WTC11 (cell line): ENCODE measurements at regions not wholly inside any gene's neighbourhood (a gene's known extent, or its start where the extent isn't known, plus 50 kb on each side); places are given as distances from the start of the nearest gene placed in this dataset.

Experiments used
- ATAC-seq: fragments of 200-7000 bp; cut with Tn5 transposase; 2 replicates; pipeline ENCODE4 v1.10.0; 2021; ENCODE audit warnings: mild to moderate bottlenecking, moderate library complexity
- CTCF ChIA-PET: fragments of 300-600 bp; sonication (Branson Sonifier 250); formaldehyde crosslinking; loops from one replicate; lab custom pipeline; 2021; ENCODE audit warnings: antibody characterized with exemption; lab: Charles Lee
- POLR2A ChIA-PET: fragments of 350-600 bp; sonication (Branson Sonifier 250); formaldehyde crosslinking; loops from one replicate; lab custom pipeline; 2021; ENCODE audit warnings: antibody characterized with exemption; lab: Charles Lee
- DNase-seq: peaks from one replicate; pipeline ENCODE4 v3.0.0; 2021; ENCODE audit warnings: low spot score
- H3K27ac Mint-ChIP-seq: 2 replicates; pipeline ENCODE4 v1.8.0; 2021; ENCODE audit warnings: mixed read lengths
- H3K27me3 Mint-ChIP-seq: 2 replicates; pipeline ENCODE4 v1.8.0; 2021; ENCODE audit warnings: low read depth, mild to moderate bottlenecking, moderate library complexity, mixed read lengths
- H3K36me3 Mint-ChIP-seq: 2 replicates; pipeline ENCODE4 v1.8.0; 2021; ENCODE audit warnings: mixed read lengths
- H3K4me1 Mint-ChIP-seq: 2 replicates; pipeline ENCODE4 v1.8.0; 2022; ENCODE audit warnings: mixed read lengths
- H3K4me3 Mint-ChIP-seq: 2 replicates; pipeline ENCODE4 v1.8.0; 2021; ENCODE audit warnings: mild to moderate bottlenecking, moderate library complexity, mixed read lengths
- H3K9me3 Mint-ChIP-seq: 2 replicates; pipeline ENCODE4 v1.8.0; 2021; ENCODE audit warnings: mixed read lengths
- ESRRA ChIP-seq: sonication (generic); formaldehyde crosslinking; IDR thresholded peaks from 2 replicates; pipeline ENCODE4 v1.8.1; 2022; ENCODE audit warnings: mild to moderate bottlenecking, missing genetic modification reagents, borderline replicate concordance
- FOXP1 ChIP-seq: sonication (generic); formaldehyde crosslinking; IDR thresholded peaks from 2 replicates; pipeline ENCODE4 v1.8.0; 2022; ENCODE audit warnings: missing genetic modification reagents, mild to moderate bottlenecking, moderate library complexity, borderline replicate concordance
- GRHL2 ChIP-seq: fragments of 250-450 bp; sonication (Bioruptor Pico); IDR thresholded peaks from 2 replicates; pipeline ENCODE4 v1.8.0; 2022; ENCODE audit warnings: mild to moderate bottlenecking, moderate library complexity; ENCODE audit not compliant: insufficient replicate concordance, severe bottlenecking
- GTF2I ChIP-seq: fragments of 250-450 bp; sonication (Bioruptor Pico); conservative IDR thresholded peaks from 2 replicates; pipeline ENCODE4 v1.4.0; 2021; ENCODE audit warnings: mild to moderate bottlenecking
- JAZF1 ChIP-seq: fragments of 250-450 bp; sonication (Bioruptor Pico); IDR thresholded peaks from 2 replicates; pipeline ENCODE4 v1.9.0; 2021; ENCODE audit warnings: moderate library complexity, mild to moderate bottlenecking, inconsistent platforms
- KAT7 ChIP-seq: sonication (generic); formaldehyde crosslinking; IDR thresholded peaks from 2 replicates; pipeline ENCODE4 v1.8.1; 2023; ENCODE audit warnings: missing genetic modification reagents, mild to moderate bottlenecking, borderline replicate concordance
- MXD4 ChIP-seq: fragments of 250-450 bp; sonication (Bioruptor Pico); IDR thresholded peaks from 2 replicates; pipeline ENCODE4 v1.8.0; 2021; ENCODE audit warnings: mild to moderate bottlenecking, moderate library complexity, borderline replicate concordance
- NR1H2 ChIP-seq: sonication (generic); formaldehyde crosslinking; IDR thresholded peaks from 2 replicates; pipeline ENCODE4 v1.9.0; 2021; ENCODE audit warnings: mild to moderate bottlenecking, moderate library complexity, missing genetic modification reagents
- PRRX2 ChIP-seq: fragments of 250-450 bp; sonication (Bioruptor Pico); IDR thresholded peaks from 2 replicates; pipeline ENCODE4 v1.8.0; 2021; ENCODE audit warnings: mild to moderate bottlenecking
- RORB ChIP-seq: fragments of 250-450 bp; sonication (Bioruptor Pico); IDR thresholded peaks from 2 replicates; pipeline ENCODE4 v1.9.0; 2021; ENCODE audit warnings: mild to moderate bottlenecking
- TP53 ChIP-seq: sonication (generic); formaldehyde crosslinking; IDR thresholded peaks from 2 replicates; pipeline ENCODE4 v1.8.1; 2023; ENCODE audit warnings: mild to moderate bottlenecking, missing genetic modification reagents
- ZNF425 ChIP-seq: fragments of 250-450 bp; sonication (Bioruptor Pico); conservative IDR thresholded peaks from 2 replicates; pipeline ENCODE4 v1.9.0; 2021; ENCODE audit warnings: mild to moderate bottlenecking
- TF ChIP-seq, protein P1 (sequence below): sonication (generic); formaldehyde crosslinking; IDR thresholded peaks from 2 replicates; pipeline ENCODE4 v1.8.0; 2023; ENCODE audit warnings: missing genetic modification reagents
- TF ChIP-seq, protein P2 (sequence below): sonication (generic); formaldehyde crosslinking; IDR thresholded peaks from 2 replicates; pipeline ENCODE4 v1.8.0; 2022; ENCODE audit warnings: mild to moderate bottlenecking, missing genetic modification reagents

DNA sequence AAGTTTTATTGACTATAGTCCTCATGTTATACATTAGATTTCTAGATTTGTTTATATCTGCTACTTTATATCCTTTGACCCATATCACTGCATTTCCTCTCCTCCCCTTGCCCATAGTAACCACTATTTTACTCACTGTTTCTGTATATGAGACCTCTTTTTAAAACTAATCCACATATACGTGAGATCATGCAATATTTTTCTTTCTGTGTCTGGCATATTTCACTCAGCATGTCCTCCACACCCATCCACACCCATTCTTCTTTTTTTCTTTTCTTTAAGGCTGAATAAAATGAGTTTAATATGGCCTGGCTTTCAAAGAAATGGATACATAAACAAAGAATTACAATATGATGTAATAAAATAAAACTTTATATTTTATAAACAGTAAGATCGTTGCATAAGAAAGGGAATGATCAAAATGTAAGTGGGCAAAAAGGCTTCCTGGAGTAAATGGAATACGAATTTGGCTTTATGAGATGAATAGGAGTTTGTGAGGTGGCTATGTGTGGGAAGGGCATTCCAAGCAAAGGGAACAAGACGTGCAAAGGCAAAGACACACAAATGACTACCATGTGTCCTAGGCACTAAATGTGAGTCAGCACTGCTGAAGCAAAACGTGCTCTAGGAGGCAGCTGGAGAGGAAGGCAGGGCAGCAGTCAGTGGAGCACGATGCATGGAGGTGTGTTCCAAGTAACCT, 53.2 kb upstream of the HIF1A start:
- no peak for ATAC-seq
- no peak overlapping the region for H3K4me3 Mint-ChIP-seq
- no peaks in the 10 kb centered on the region for H3K9me3 Mint-ChIP-seq
- no peak for DNase-seq
- H3K36me3 Mint-ChIP-seq: no peaks in the 10 kb centered on the region
- H3K4me1 Mint-ChIP-seq: peaks cover 6% of the 10 kb centered on the region
- ChIA-PET CTCF (no interaction called here), POLR2A (no interaction called here)
- H3K27ac Mint-ChIP-seq: no peak overlapping the region
- TF ChIP-seq ESRRA (no peak), MXD4 (CRISPR knock-in tag) (no peak), GTF2I (CRISPR knock-in tag) (no peak), NR1H2 (CRISPR knock-in tag) (no peak), FOXP1 (CRISPR knock-in tag) (no peak), JAZF1 (no peak), ZNF425 (CRISPR knock-in tag) (no peak), RORB (CRISPR knock-in tag) (no peak), TP53 (CRISPR knock-in tag) (no peak)
- TF ChIP-seq, protein P1, sequence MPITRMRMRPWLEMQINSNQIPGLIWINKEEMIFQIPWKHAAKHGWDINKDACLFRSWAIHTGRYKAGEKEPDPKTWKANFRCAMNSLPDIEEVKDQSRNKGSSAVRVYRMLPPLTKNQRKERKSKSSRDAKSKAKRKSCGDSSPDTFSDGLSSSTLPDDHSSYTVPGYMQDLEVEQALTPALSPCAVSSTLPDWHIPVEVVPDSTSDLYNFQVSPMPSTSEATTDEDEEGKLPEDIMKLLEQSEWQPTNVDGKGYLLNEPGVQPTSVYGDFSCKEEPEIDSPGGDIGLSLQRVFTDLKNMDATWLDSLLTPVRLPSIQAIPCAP (CRISPR knock-in tag): no peak
- TF ChIP-seq, protein P2, sequence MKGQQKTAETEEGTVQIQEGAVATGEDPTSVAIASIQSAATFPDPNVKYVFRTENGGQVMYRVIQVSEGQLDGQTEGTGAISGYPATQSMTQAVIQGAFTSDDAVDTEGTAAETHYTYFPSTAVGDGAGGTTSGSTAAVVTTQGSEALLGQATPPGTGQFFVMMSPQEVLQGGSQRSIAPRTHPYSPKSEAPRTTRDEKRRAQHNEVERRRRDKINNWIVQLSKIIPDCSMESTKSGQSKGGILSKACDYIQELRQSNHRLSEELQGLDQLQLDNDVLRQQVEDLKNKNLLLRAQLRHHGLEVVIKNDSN (CRISPR knock-in tag): no peak
- H3K27me3 Mint-ChIP-seq: no peaks in the 10 kb centered on the region

GRCh38 chr14:61642614-61642982, 52.7 kb upstream of the HIF1A start:
- no peak for DNase-seq
- H3K4me1 Mint-ChIP-seq: peaks cover 6% of the 10 kb centered on the region
- no peak for TF ChIP-seq GRHL2
- no peaks in the 10 kb centered on the region for H3K36me3 Mint-ChIP-seq
- ChIA-PET POLR2A (no interaction called here), CTCF (no interaction called here)
- H3K27ac Mint-ChIP-seq: no peak overlapping the region
- no peak overlapping the region for H3K4me3 Mint-ChIP-seq
- no peaks in the 10 kb centered on the region for H3K27me3 Mint-ChIP-seq
- no peaks in the 10 kb centered on the region for H3K9me3 Mint-ChIP-seq
- no peak for ATAC-seq

- Mint-ChIP-seq H3K4me1 (peaks cover 6% of the 10 kb centered on the region), H3K4me3 (no peak overlapping the region), H3K27ac (no peak overlapping the region), H3K36me3 (no peaks in the 10 kb centered on the region), H3K27me3 (no peaks in the 10 kb centered on the region), H3K9me3 (no peaks in the 10 kb centered on the region)
- DNase-seq (no peak), ATAC-seq (no peak)
- POLR2A ChIA-PET: no interaction called here
- TF ChIP-seq NR1H2 (CRISPR knock-in tag) (no peak), JAZF1 (no peak), ZNF425 (CRISPR knock-in tag) (no peak), PRRX2 (CRISPR knock-in tag) (no peak), KAT7 (CRISPR knock-in tag) (no peak)
- TF ChIP-seq, protein P1 (CRISPR knock-in tag): no peak
- CTCF ChIA-PET: no interaction called here
Observed at GRCh38 chr14:61643555-61643954, 51.8 kb upstream of the HIF1A start.
